Lower lobe of right lung (tissue), 2 donors: ENCODE measurements at regions not wholly inside any gene's neighbourhood (a gene's known extent, or its start where the extent isn't known, plus 50 kb on each side); places are given as distances from the start of the nearest gene placed in this dataset.

Experiments used
- ATAC-seq, 2 donors: fragments of 200-7000 bp; cut with Tn5 transposase; one replicate each; pipeline ENCODE4 v1.9.1; 2020 to 2022; ENCODE audit warnings: mild to moderate bottlenecking in 2 of 2, moderate library complexity in 2 of 2
- DNase-seq: peaks from one replicate; pipeline ENCODE4 v3.0.0-alpha.2; 2020
- H3K27ac ChIP-seq: fragments of 200-600 bp; one replicate; pipeline ENCODE4 v1.8.0; 2022
- H3K27me3 ChIP-seq: fragments of 200-600 bp; one replicate; pipeline ENCODE4 v1.8.0; 2022; ENCODE audit warnings: low read depth
- H3K36me3 ChIP-seq: fragments of 200-600 bp; one replicate; pipeline ENCODE4 v1.8.0; 2022; ENCODE audit warnings: mild to moderate bottlenecking
- H3K4me1 ChIP-seq: fragments of 200-600 bp; one replicate; pipeline ENCODE4 v1.8.0; 2022
- H3K4me3 ChIP-seq: fragments of 200-600 bp; one replicate; pipeline ENCODE4 v1.8.0; 2022; ENCODE audit warnings: mild to moderate bottlenecking
- H3K9me3 ChIP-seq: fragments of 200-600 bp; one replicate; pipeline ENCODE4 v1.8.0; 2022
- CTCF ChIP-seq: fragments of 200-600 bp; IDR thresholded peaks from one replicate; pipeline ENCODE4 v1.8.0; 2022; ENCODE audit warnings: antibody characterized with exemption, mild to moderate bottlenecking
- intact Hi-C: fragments of 100-400 bp; cut with DNase I; formaldehyde crosslinking; loops from one replicate; pipeline ENCODE4 v1.11.0; 2022
- donor health status: DM: no; HTN: yes; CAD: no; lungs with severe emphysema.

GRCh38 chr20:40336533-40336932, 352.5 kb downstream of the MAFB start:
- no peaks in the 10 kb centered on the region for H3K9me3 ChIP-seq
- no peak for DNase-seq
- H3K36me3 ChIP-seq = no peaks in the 10 kb centered on the region
- H3K27me3 ChIP-seq = no peaks in the 10 kb centered on the region
- TF ChIP-seq CTCF = no peak
- no peak for ATAC-seq
- no peak overlapping the region for H3K27ac ChIP-seq
- no peaks in the 10 kb centered on the region for H3K4me1 ChIP-seq
- H3K4me3 ChIP-seq = no peak overlapping the region
- intact Hi-C loops = no loop called here

- no peak for DNase-seq
- no peaks in the 10 kb centered on the region for H3K27me3 ChIP-seq
- H3K4me1 ChIP-seq = no peaks in the 10 kb centered on the region
- no peaks in the 10 kb centered on the region for H3K9me3 ChIP-seq
- intact Hi-C loops = no loop called here
- no peaks in the 10 kb centered on the region for H3K36me3 ChIP-seq
- TF ChIP-seq CTCF = no peak
- H3K4me3 ChIP-seq = no peak overlapping the region
- no peak for ATAC-seq
- H3K27ac ChIP-seq = no peak overlapping the region
These were observed 353.1 kb downstream of the MAFB start for GRCh38 chr20:40335901-40336351.

GRCh38 chr20:40335437-40335836, 353.6 kb downstream of the MAFB start:
- ATAC-seq = no peak
- no peak for DNase-seq
- Histone ChIP-seq H3K4me3 (no peak overlapping the region), H3K27ac (no peak overlapping the region), H3K36me3 (no peaks in the 10 kb centered on the region), H3K4me1 (no peaks in the 10 kb centered on the region), H3K27me3 (no peaks in the 10 kb centered on the region), H3K9me3 (no peaks in the 10 kb centered on the region)
- intact Hi-C loops = no loop called here
- TF ChIP-seq CTCF = no peak

- Histone ChIP-seq H3K4me3 (no peak overlapping the region), H3K27me3 (no peaks in the 10 kb centered on the region), H3K9me3 (no peaks in the 10 kb centered on the region), H3K4me1 (no peaks in the 10 kb centered on the region), H3K27ac (no peak overlapping the region), H3K36me3 (no peaks in the 10 kb centered on the region)
- intact Hi-C loops = no loop called here
- ATAC-seq (no peak), DNase-seq (no peak)
- TF ChIP-seq CTCF = no peak
These were observed 355.4 kb downstream of the MAFB start for GRCh38 chr20:40333591-40333990.

- Histone ChIP-seq H3K4me1 (no peaks in the 10 kb centered on the region), H3K27me3 (no peaks in the 10 kb centered on the region), H3K4me3 (no peak overlapping the region), H3K36me3 (no peaks in the 10 kb centered on the region), H3K27ac (no peak overlapping the region), H3K9me3 (no peaks in the 10 kb centered on the region)
- DNase-seq = peak; percentile 46
- intact Hi-C loops = no loop called here
- ATAC-seq = peak in 1 of 2 donors; percentile 28
- TF ChIP-seq CTCF = no peak
These were observed 357.1 kb downstream of the MAFB start for GRCh38 chr20:40331807-40332560.
